Activated naive CD8-positive, alpha-beta T cell treated with anti-CD3 and anti-CD28 coated beads, Interleukin-2, amount 50 U/mL, for 16 hours (primary cell): ENCODE measurements at regions not wholly inside any gene's neighbourhood (a gene's known extent, or its start where the extent isn't known, plus 50 kb on each side); places are given as distances from the start of the nearest gene placed in this dataset.
"Not testable (repeated sequence)": the region's sequence is repeated elsewhere in the genome, so short reads cannot be mapped to it uniquely, and the experiment has no call there.

ENCODE experiments used
- DNase-seq: peaks from one replicate; pipeline ENCODE4 v3.0.0-alpha.2; 2020; ENCODE audit warnings: low read depth, low spot score

- no peak for DNase-seq
These were observed 546.5 kb upstream of the POU3F2 start for GRCh38 chr6:98287876-98288275.

GRCh38 chr6:98292810-98293209 lies 541.6 kb upstream of the POU3F2 start:
- no peak for DNase-seq

GRCh38 chr6:98295515-98296175 lies 538.7 kb upstream of the POU3F2 start:
- no peak for DNase-seq

GRCh38 chr6:98308564-98308963 lies 525.8 kb upstream of the POU3F2 start:
- no peak for DNase-seq

GRCh38 chr6:98310443-98310842 lies 523.9 kb upstream of the POU3F2 start:
- no peak for DNase-seq

- no peak for DNase-seq
These were observed 510.8 kb upstream of the POU3F2 start for GRCh38 chr6:98323605-98324004.

GRCh38 chr6:98324446-98324845 lies 509.9 kb upstream of the POU3F2 start:
- no peak for DNase-seq

GRCh38 chr6:98325366-98325765 lies 509.0 kb upstream of the POU3F2 start:
- no peak for DNase-seq

GRCh38 chr6:98333273-98333672 lies 501.1 kb upstream of the POU3F2 start:
- no peak for DNase-seq

GRCh38 chr6:98335594-98335993 lies 498.8 kb upstream of the POU3F2 start:
- DNase-seq: no peak

GRCh38 chr6:98339506-98339905 lies 494.9 kb upstream of the POU3F2 start:
- no peak for DNase-seq

GRCh38 chr6:98343004-98343403 lies 491.4 kb upstream of the POU3F2 start:
- DNase-seq: no peak

GRCh38 chr6:98343797-98344196 lies 490.6 kb upstream of the POU3F2 start:
- DNase-seq: no peak

GRCh38 chr6:98352348-98352747 lies 482.0 kb upstream of the POU3F2 start:
- DNase-seq: no peak

GRCh38 chr6:98358173-98358572 lies 476.2 kb upstream of the POU3F2 start:
- DNase-seq: no peak

GRCh38 chr6:98366371-98366770 lies 468.0 kb upstream of the POU3F2 start:
- no peak for DNase-seq

GRCh38 chr6:98380589-98380988 lies 453.8 kb upstream of the POU3F2 start:
- DNase-seq: no peak

- no peak for DNase-seq
These were observed 452.1 kb upstream of the POU3F2 start for GRCh38 chr6:98382246-98382645.

- DNase-seq: no peak
These were observed 450.0 kb upstream of the POU3F2 start for GRCh38 chr6:98384334-98384733.

GRCh38 chr6:98384801-98385200 lies 449.6 kb upstream of the POU3F2 start:
- DNase-seq: no peak

- no peak for DNase-seq
These were observed 438.7 kb upstream of the POU3F2 start for GRCh38 chr6:98395610-98396166.

GRCh38 chr6:98416027-98416426 lies 418.3 kb upstream of the POU3F2 start:
- DNase-seq: no peak

- not testable (repeated sequence) for DNase-seq
These were observed 417.7 kb upstream of the POU3F2 start for GRCh38 chr6:98416497-98417158.
